GM23248 (cell line): ENCODE measurements at regions not wholly inside any gene's neighbourhood (a gene's known extent, or its start where the extent isn't known, plus 50 kb on each side); places are given as distances from the start of the nearest gene placed in this dataset.

ENCODE experiments used
- EZH2 ChIP-seq: fragments of 200-600 bp; sonication (generic); IDR thresholded peaks from 2 replicates; pipeline ENCODE4 v1.6.1; 2018; ENCODE audit warnings: antibody characterized with exemption, mild to moderate bottlenecking; ENCODE audit not compliant: insufficient read depth, poor library complexity, severe bottlenecking
- EZH2phosphoT487 ChIP-seq: fragments of 200-600 bp; sonication (generic); IDR thresholded peaks from 2 replicates; pipeline ENCODE4 v1.6.1; 2018; ENCODE audit warnings: antibody characterized with exemption, moderate library complexity, mild to moderate bottlenecking, low read depth; ENCODE audit not compliant: insufficient read depth

DNA sequence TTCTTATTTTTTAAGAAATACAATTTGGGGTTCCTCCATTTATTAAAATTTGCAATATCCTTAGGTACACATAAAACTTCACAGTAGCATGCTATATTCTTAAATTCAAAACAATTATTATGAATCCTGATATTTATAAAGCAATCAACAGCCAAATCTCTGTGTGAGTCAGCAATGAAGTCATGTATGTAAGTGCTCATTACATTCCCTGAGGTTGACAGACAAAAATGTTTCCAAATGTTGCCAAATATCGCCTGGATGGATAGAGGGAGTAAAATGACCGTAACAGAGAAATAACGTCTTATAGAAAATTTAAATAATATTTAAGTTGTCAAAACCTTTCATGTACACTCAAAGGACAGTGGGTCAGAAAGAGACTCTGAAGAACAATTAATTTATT, 220.0 kb downstream of the PCDH18 start:
- TF ChIP-seq EZH2 (no peak), EZH2phosphoT487 (no peak)
